ENCODE measurements at regions not wholly inside any gene's neighbourhood (a gene's known extent, or its start where the extent isn't known, plus 50 kb on each side); places are given as distances from the start of the nearest gene placed in this dataset.

GRCh38 chr2:8030573-8031303 is 651.1 kb upstream of the ID2 start:
- no peak for DNase-seq (ENCODE audit: low spot score)

- no peak for DNase-seq (ENCODE audit: low spot score)
Measured at GRCh38 chr2:8031370-8031769, 650.5 kb upstream of the ID2 start.

GRCh38 chr2:8033546-8034096 is 648.2 kb upstream of the ID2 start:
- DNase-seq (ENCODE audit: low spot score) = no peak

- DNase-seq (ENCODE audit: low spot score) = no peak
Measured at GRCh38 chr2:8036366-8036765, 645.5 kb upstream of the ID2 start.

- DNase-seq (ENCODE audit: low spot score) = no peak
Measured at GRCh38 chr2:8039732-8040131, 642.1 kb upstream of the ID2 start.

GRCh38 chr2:8043295-8043694 is 638.6 kb upstream of the ID2 start:
- DNase-seq (ENCODE audit: low spot score) = no peak

DNA sequence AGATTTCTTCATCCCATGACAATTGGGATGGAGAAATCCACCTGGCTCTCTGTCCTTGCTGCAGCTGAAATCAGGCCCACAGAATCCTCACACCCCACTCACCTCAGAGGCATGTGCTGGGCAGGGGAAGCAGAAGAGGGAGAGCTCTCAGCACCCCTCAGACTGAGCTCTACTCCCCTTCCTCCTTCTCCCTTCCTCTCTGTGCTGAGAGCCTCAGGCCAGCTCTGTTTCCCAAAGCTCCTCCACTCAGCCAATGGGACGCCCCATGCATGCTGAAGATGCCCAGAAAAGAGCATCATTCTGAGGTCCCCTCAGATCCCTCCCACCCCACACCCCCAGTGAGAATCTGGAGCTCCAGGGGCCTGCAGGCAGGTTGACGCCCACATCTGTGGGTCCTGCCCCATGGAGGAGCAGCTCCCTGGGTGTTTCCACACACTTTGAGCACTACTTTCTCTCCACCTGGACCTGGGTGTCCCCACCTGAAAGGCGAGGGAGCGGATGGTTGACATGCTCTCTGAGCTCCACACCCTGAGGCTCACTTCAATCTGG is 637.7 kb upstream of the ID2 start:
- no peak for DNase-seq (ENCODE audit: low spot score)

GRCh38 chr2:8045081-8045614 is 636.7 kb upstream of the ID2 start:
- DNase-seq (ENCODE audit: low spot score) = no peak

DNA sequence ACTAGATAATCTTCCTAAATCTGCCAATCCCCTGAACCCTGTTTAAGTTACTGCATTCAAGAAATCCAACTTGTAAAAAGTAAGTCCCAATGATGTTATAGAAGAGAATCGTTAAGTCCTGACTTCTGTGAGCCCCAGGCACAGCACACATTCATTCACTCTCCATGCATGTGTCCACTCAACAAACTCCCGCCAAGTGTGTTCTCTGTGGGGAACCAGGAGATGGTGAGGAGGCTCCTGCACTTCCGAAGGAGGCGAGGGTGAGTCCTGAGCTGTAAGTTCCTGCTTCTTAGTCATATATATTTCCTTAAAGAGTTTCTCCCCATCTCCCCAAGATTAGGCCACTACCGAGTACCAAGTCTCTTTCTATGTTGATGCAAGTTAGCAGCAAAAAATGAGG is 635.0 kb upstream of the ID2 start:
- no peak for DNase-seq (ENCODE audit: low spot score)

DNA sequence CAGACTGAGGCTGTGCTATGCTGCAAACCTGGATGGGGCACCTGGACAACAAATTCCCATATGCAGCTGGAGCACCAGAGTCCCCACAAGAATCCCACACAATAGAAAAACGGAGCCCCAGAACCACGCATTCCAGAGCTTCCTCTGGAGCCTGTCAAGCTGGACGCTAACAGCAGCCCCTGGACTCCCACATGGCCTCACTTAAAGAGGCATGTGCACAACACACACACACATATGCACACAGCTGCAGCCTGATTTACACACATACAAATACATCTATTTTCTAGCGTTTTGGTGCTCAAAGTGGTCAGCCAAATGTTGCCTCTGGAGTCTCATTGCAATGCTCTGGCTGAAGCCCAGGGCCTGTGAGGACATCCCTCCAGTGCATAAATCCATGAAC is 632.7 kb upstream of the ID2 start:
- no peak for DNase-seq (ENCODE audit: low spot score)

GRCh38 chr2:8049851-8050571 is 631.8 kb upstream of the ID2 start:
- DNase-seq (ENCODE audit: low spot score) = no peak

DNA sequence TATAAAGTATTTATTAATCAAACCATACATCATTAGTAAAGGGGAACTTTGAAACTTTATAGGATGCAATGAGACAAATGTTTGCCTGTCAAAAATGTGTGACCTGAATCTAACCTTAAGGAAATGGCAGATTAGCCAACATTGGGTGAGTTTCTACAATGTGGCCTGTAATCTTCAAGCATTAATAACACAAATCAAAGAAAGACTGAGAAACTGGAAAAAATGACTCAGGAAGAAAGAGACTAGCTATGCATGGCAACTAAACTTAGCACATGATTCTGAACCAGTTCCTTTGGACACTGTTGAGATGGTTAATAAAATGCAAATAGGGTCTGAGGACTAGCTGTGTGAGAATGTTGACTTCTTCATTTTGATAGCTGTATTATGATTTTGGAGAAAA is 628.6 kb upstream of the ID2 start:
- DNase-seq (ENCODE audit: low spot score) = no peak

DNA sequence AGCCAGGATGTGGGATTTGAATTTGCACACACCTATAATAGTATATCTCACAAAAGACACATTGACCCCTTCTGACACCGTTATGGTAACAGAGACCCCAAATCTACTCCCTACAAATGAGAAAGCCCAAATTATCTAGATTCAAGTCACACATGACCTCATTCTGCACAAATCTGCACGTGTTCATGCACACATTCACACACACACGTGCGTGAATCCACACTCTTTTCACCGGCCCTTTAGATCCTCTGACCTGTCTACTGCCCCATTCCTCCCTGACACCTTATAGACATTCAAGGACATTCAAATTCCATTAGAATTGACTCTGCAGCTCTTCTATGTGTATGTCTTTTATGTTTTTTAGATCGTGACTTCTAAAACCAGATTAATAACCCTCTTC is 627.8 kb upstream of the ID2 start:
- no peak for DNase-seq (ENCODE audit: low spot score)

DNA sequence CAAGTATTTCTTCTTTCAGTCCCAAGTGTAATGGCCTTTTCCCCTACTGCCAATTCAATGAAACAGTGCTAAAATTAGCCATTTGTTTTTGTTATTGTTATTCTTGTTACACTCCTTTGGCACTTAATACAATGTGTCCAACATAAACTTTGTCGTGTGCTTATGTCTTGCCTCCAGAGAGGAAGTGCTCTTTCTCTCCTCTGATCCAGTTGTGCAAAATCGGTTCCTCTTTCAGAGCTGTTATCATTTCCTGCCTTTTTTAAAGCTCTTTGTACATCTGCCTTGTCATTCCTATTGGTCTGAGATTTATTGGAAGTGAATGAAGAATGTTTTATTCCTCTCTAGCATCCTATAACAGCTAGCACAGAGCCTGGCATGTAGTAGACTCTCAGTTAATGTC is 623.2 kb upstream of the ID2 start:
- DNase-seq (ENCODE audit: low spot score) = no peak

DNA sequence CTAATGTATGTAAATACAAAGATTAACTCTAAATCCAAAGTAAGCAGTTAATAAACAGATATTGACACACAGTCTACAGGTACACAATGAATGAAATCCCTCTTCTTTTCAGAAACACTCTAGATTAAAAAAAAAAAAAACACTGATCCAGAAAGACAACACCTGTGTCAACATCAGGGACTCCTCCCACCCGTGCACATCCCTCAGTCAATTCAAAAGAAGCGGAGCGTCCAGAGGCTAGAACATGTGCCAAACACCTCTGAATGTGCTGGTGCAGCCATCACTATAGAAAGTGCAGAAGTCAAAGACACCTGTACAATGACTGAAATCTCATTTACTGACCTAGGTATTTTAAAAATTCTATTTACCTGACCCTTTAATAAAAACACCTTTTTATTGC is 622.6 kb upstream of the ID2 start:
- DNase-seq (ENCODE audit: low spot score) = no peak

- no peak for DNase-seq (ENCODE audit: low spot score)
Measured at GRCh38 chr2:8059794-8060193, 622.1 kb upstream of the ID2 start.

- no peak for DNase-seq (ENCODE audit: low spot score)
Measured at GRCh38 chr2:8061219-8061618, 620.6 kb upstream of the ID2 start.

- no peak for DNase-seq (ENCODE audit: low spot score)
Measured at GRCh38 chr2:8064603-8065002, 617.3 kb upstream of the ID2 start.

GRCh38 chr2:8065191-8065590 is 616.7 kb upstream of the ID2 start:
- no peak for DNase-seq (ENCODE audit: low spot score)

DNA sequence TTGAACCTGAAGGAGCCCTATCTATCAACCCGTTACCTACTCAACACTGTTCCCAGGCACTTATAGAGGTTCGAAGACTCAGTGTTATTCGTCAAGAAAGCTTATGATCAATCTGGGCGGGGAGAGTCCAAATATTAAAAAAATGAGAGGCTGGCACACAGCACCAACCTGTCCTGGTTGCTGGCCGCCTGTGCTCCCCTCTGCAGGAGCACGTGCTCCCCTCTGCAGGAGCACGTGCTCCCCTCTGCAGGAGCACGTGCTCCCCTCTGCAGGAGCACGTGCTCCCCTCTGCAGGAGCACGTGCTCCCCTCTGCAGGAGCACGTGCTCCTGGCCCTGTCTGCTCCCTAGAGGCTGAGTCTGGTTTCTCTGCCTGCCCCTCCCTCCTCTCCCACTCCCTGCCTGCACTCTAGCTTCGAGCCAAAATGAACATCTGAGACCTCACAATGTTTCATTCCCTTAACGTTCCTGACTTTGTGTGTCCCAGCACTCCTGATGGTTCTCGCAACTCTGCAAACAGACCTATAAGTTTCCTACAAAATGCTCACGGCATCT is 614.0 kb upstream of the ID2 start:
- DNase-seq (ENCODE audit: low spot score) = no peak

DNA sequence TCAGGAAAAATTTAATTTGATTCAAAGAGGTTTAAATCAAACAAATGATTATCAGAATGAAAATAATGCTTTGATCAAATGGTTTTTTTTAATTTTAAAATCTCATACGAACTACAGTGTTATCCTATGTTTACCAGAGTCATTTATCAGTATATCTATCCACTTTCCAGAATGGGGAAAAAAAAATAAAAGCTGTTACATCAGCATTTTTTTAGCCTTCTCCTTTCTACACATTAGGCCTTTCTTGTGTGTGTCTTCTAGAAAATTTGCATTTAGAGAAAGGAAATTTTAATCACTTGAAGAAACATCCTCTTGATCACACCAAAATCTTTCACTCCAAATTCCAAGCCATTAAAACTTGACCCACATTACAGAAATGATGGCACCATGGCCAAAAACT is 608.9 kb upstream of the ID2 start:
- no peak for DNase-seq (ENCODE audit: low spot score)

DNA sequence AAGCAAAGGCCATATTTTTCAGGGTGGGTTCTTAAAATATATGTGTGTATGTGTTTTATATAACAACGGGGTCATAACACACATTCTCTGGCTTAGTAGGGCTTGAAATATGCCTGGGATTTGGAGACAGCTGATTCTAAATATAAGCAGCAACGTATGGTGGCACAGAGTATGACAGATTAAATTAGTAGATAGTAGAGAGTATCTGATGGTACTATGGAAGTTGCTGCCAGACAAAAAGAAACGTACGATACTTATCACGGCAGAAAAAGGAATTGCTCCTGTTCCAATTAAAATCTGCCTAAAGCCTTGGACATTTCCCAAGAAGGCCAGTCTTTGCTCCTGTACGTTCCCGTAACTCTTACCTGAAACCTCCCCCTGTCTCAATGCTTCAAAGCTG is 607.9 kb upstream of the ID2 start:
- DNase-seq (ENCODE audit: low spot score) = no peak

Measured in SK-N-DZ (cell line).